ENCODE measurements at regions not wholly inside any gene's neighbourhood (a gene's known extent, or its start where the extent isn't known, plus 50 kb on each side); places are given as distances from the start of the nearest gene placed in this dataset.

GRCh38 chr9:31236344-31236743 lies 1148.1 kb upstream of the ACO1 start:
- Mint-ChIP-seq H3K27ac (no peak overlapping the region), H3K9me3 (no peaks in the 10 kb centered on the region), H3K36me3 (no peaks in the 10 kb centered on the region), H3K27me3 (no peaks in the 10 kb centered on the region), H3K4me3 (no peak overlapping the region), H3K4me1 (peaks cover 0 to 4% (median 0%) of the 10 kb centered on the region in 3 donors)

GRCh38 chr9:31243386-31243785 lies 1141.1 kb upstream of the ACO1 start:
- no peaks in the 10 kb centered on the region for H3K9me3 Mint-ChIP-seq
- H3K4me1 Mint-ChIP-seq: no peaks in the 10 kb centered on the region
- no peaks in the 10 kb centered on the region for H3K36me3 Mint-ChIP-seq
- H3K4me3 Mint-ChIP-seq: no peak overlapping the region
- H3K27ac Mint-ChIP-seq: no peak overlapping the region
- H3K27me3 Mint-ChIP-seq: no peaks in the 10 kb centered on the region

- H3K27me3 Mint-ChIP-seq: no peaks in the 10 kb centered on the region
- H3K4me1 Mint-ChIP-seq: no peaks in the 10 kb centered on the region
- H3K9me3 Mint-ChIP-seq: no peaks in the 10 kb centered on the region
- H3K27ac Mint-ChIP-seq: no peak overlapping the region
- no peaks in the 10 kb centered on the region for H3K36me3 Mint-ChIP-seq
- H3K4me3 Mint-ChIP-seq: no peak overlapping the region
These were observed 1136.3 kb upstream of the ACO1 start for GRCh38 chr9:31248156-31248555.

- no peaks in the 10 kb centered on the region for H3K36me3 Mint-ChIP-seq
- no peaks in the 10 kb centered on the region for H3K4me1 Mint-ChIP-seq
- H3K4me3 Mint-ChIP-seq: no peak overlapping the region
- no peak overlapping the region for H3K27ac Mint-ChIP-seq
- H3K27me3 Mint-ChIP-seq: no peaks in the 10 kb centered on the region
- H3K9me3 Mint-ChIP-seq: peaks cover 0 to 5% (median 4%) of the 10 kb centered on the region in 3 donors
These were observed 1133.1 kb upstream of the ACO1 start for GRCh38 chr9:31251386-31251785.

GRCh38 chr9:31253800-31254762 lies 1130.4 kb upstream of the ACO1 start:
- H3K9me3 Mint-ChIP-seq: peaks cover 0 to 5% (median 4%) of the 10 kb centered on the region in 3 donors
- H3K27me3 Mint-ChIP-seq: no peaks in the 10 kb centered on the region
- no peaks in the 10 kb centered on the region for H3K36me3 Mint-ChIP-seq
- no peaks in the 10 kb centered on the region for H3K4me1 Mint-ChIP-seq
- H3K27ac Mint-ChIP-seq: no peak overlapping the region
- H3K4me3 Mint-ChIP-seq: peak overlapping the region in 1 of 4 donors; percentile 12

- H3K4me1 Mint-ChIP-seq: no peaks in the 10 kb centered on the region
- H3K9me3 Mint-ChIP-seq: peaks cover 0 to 5% (median 4%) of the 10 kb centered on the region in 3 donors
- no peaks in the 10 kb centered on the region for H3K27me3 Mint-ChIP-seq
- H3K27ac Mint-ChIP-seq: no peak overlapping the region
- H3K4me3 Mint-ChIP-seq: no peak overlapping the region
- H3K36me3 Mint-ChIP-seq: no peaks in the 10 kb centered on the region
These were observed 1129.2 kb upstream of the ACO1 start for GRCh38 chr9:31255211-31255610.

- Mint-ChIP-seq H3K36me3 (no peaks in the 10 kb centered on the region), H3K4me3 (no peak overlapping the region), H3K9me3 (no peaks in the 10 kb centered on the region), H3K27ac (no peak overlapping the region), H3K27me3 (no peaks in the 10 kb centered on the region), H3K4me1 (no peaks in the 10 kb centered on the region)
These were observed 1124.6 kb upstream of the ACO1 start for GRCh38 chr9:31259824-31260223.

GRCh38 chr9:31272456-31273295 lies 1111.8 kb upstream of the ACO1 start:
- no peak overlapping the region for H3K4me3 Mint-ChIP-seq
- H3K27me3 Mint-ChIP-seq: no peaks in the 10 kb centered on the region
- H3K36me3 Mint-ChIP-seq: no peaks in the 10 kb centered on the region
- no peak overlapping the region for H3K27ac Mint-ChIP-seq
- no peaks in the 10 kb centered on the region for H3K9me3 Mint-ChIP-seq
- H3K4me1 Mint-ChIP-seq: no peaks in the 10 kb centered on the region

GRCh38 chr9:31275419-31275818 lies 1109.0 kb upstream of the ACO1 start:
- Mint-ChIP-seq H3K36me3 (no peaks in the 10 kb centered on the region), H3K4me3 (no peak overlapping the region), H3K9me3 (no peaks in the 10 kb centered on the region), H3K27me3 (no peaks in the 10 kb centered on the region), H3K27ac (no peak overlapping the region), H3K4me1 (peaks cover 0 to 2% (median 0%) of the 10 kb centered on the region in 3 donors)

GRCh38 chr9:31290731-31291130 lies 1093.7 kb upstream of the ACO1 start:
- no peaks in the 10 kb centered on the region for H3K27me3 Mint-ChIP-seq
- H3K4me1 Mint-ChIP-seq: peaks cover 0 to 3% (median 0%) of the 10 kb centered on the region in 3 donors
- no peaks in the 10 kb centered on the region for H3K36me3 Mint-ChIP-seq
- H3K9me3 Mint-ChIP-seq: peaks cover 0 to 2% (median 0%) of the 10 kb centered on the region in 3 donors
- no peak overlapping the region for H3K4me3 Mint-ChIP-seq
- no peak overlapping the region for H3K27ac Mint-ChIP-seq

GRCh38 chr9:31302620-31303418 lies 1081.6 kb upstream of the ACO1 start:
- Mint-ChIP-seq H3K4me3 (peak overlapping the region in 2 of 4 donors; percentile 33 to 34), H3K9me3 (no peaks in the 10 kb centered on the region), H3K27ac (peak overlapping the region in 2 of 3 donors; percentile 67 to 82), H3K36me3 (no peaks in the 10 kb centered on the region), H3K27me3 (no peaks in the 10 kb centered on the region), H3K4me1 (peaks cover 6 to 24% (median 11%) of the 10 kb centered on the region in 3 donors)

GRCh38 chr9:31304576-31304975 lies 1079.9 kb upstream of the ACO1 start:
- H3K9me3 Mint-ChIP-seq: no peaks in the 10 kb centered on the region
- H3K36me3 Mint-ChIP-seq: no peaks in the 10 kb centered on the region
- peaks cover 6 to 24% (median 11%) of the 10 kb centered on the region in 3 donors for H3K4me1 Mint-ChIP-seq
- H3K27me3 Mint-ChIP-seq: no peaks in the 10 kb centered on the region
- no peak overlapping the region for H3K4me3 Mint-ChIP-seq
- H3K27ac Mint-ChIP-seq: peak overlapping the region in 1 of 3 donors; percentile 71

- Mint-ChIP-seq H3K9me3 (no peaks in the 10 kb centered on the region), H3K4me3 (no peak overlapping the region), H3K36me3 (peaks cover 2% of the 10 kb centered on the region), H3K4me1 (peaks cover 0 to 5% (median 1%) of the 10 kb centered on the region in 3 donors), H3K27ac (no peak overlapping the region), H3K27me3 (no peaks in the 10 kb centered on the region)
These were observed 1070.2 kb upstream of the ACO1 start for GRCh38 chr9:31314241-31314640.

GRCh38 chr9:31320494-31320893 lies 1063.9 kb upstream of the ACO1 start:
- Mint-ChIP-seq H3K9me3 (no peaks in the 10 kb centered on the region), H3K27ac (no peak overlapping the region), H3K27me3 (no peaks in the 10 kb centered on the region), H3K36me3 (no peaks in the 10 kb centered on the region), H3K4me3 (no peak overlapping the region), H3K4me1 (peaks cover 4 to 9% (median 8%) of the 10 kb centered on the region in 3 donors)

Measured in IgD-negative memory B cell (primary cell).